ENCODE measurements at regions not wholly inside any gene's neighbourhood (a gene's known extent, or its start where the extent isn't known, plus 50 kb on each side); places are given as distances from the start of the nearest gene placed in this dataset.

GRCh38 chr1:235009561-235010306 is 118.9 kb downstream of the TOMM20 start:
- DNase-seq = no peak

GRCh38 chr1:235009074-235009473 is 119.6 kb downstream of the TOMM20 start:
- no peak for DNase-seq

- no peak for DNase-seq
Measured at GRCh38 chr1:235008239-235008638, 120.4 kb downstream of the TOMM20 start.

- no peak for DNase-seq
Measured at GRCh38 chr1:235006816-235007215, 121.8 kb downstream of the TOMM20 start.

GRCh38 chr1:235006132-235006721 is 122.4 kb downstream of the TOMM20 start:
- no peak for DNase-seq

GRCh38 chr1:235004840-235005391 is 123.7 kb downstream of the TOMM20 start:
- DNase-seq = no peak

- DNase-seq = no peak
Measured at GRCh38 chr1:235004276-235004675, 124.4 kb downstream of the TOMM20 start.

GRCh38 chr1:235002706-235003300 is 125.8 kb downstream of the TOMM20 start:
- DNase-seq = no peak

- no peak for DNase-seq
Measured at GRCh38 chr1:234999513-234999940, 129.1 kb downstream of the TOMM20 start.

- DNase-seq = no peak
Measured at GRCh38 chr1:234997896-234998741, 130.5 kb downstream of the TOMM20 start.

- DNase-seq = peak; percentile 94
Measured at GRCh38 chr1:234997201-234997895, 131.3 kb downstream of the TOMM20 start.

- no peak for DNase-seq
Measured at GRCh38 chr1:234996245-234996757, 132.3 kb downstream of the TOMM20 start.

- no peak for DNase-seq
Measured at GRCh38 chr1:234994436-234995295, 134.0 kb downstream of the TOMM20 start.

- no peak for DNase-seq
Measured at GRCh38 chr1:234992065-234992464, 136.6 kb downstream of the TOMM20 start.

GRCh38 chr1:234990874-234991801 is 137.5 kb downstream of the TOMM20 start:
- no peak for DNase-seq

GRCh38 chr1:234990328-234990675 is 138.3 kb downstream of the TOMM20 start:
- no peak for DNase-seq

- no peak for DNase-seq
Measured at GRCh38 chr1:234989479-234990327, 138.9 kb downstream of the TOMM20 start.

GRCh38 chr1:234989019-234989418 is 139.6 kb downstream of the TOMM20 start:
- no peak for DNase-seq

GRCh38 chr1:234988536-234988935 is 140.1 kb downstream of the TOMM20 start:
- no peak for DNase-seq

Data from amniotic stem cell (primary cell).